ENCODE measurements at regions not wholly inside any gene's neighbourhood (a gene's known extent, or its start where the extent isn't known, plus 50 kb on each side); places are given as distances from the start of the nearest gene placed in this dataset.

- Mint-ChIP-seq H3K36me3 (no peaks in the 10 kb centered on the region), H3K4me1 (ENCODE audit: low read depth in 2 of 2) (no peaks in the 10 kb centered on the region), H3K9me3 (peaks cover 6% of the 10 kb centered on the region), H3K27ac (no peak overlapping the region), H3K4me3 (no peak overlapping the region), H3K27me3 (no peaks in the 10 kb centered on the region)
- DNase-seq (ENCODE audit: low spot score) = no peak
- ATAC-seq = no peak
Observed at GRCh38 chr5:114266374-114266773, 95.5 kb upstream of the KCNN2 start.

GRCh38 chr5:114296191-114296590, 65.7 kb upstream of the KCNN2 start:
- DNase-seq (ENCODE audit: low spot score) (no peak), ATAC-seq (no peak)
- Mint-ChIP-seq H3K4me3 (no peak overlapping the region), H3K27ac (no peak overlapping the region), H3K4me1 (ENCODE audit: low read depth in 2 of 2) (no peaks in the 10 kb centered on the region), H3K27me3 (no peaks in the 10 kb centered on the region), H3K36me3 (no peaks in the 10 kb centered on the region), H3K9me3 (peaks cover 3% of the 10 kb centered on the region)

- ATAC-seq = no peak
- no peak for DNase-seq (ENCODE audit: low spot score)
- Mint-ChIP-seq H3K27me3 (no peaks in the 10 kb centered on the region), H3K4me1 (ENCODE audit: low read depth in 2 of 2) (no peaks in the 10 kb centered on the region), H3K27ac (no peak overlapping the region), H3K4me3 (no peak overlapping the region), H3K36me3 (no peaks in the 10 kb centered on the region), H3K9me3 (peaks cover 3% of the 10 kb centered on the region)
Observed at GRCh38 chr5:114297915-114298314, 64.0 kb upstream of the KCNN2 start.

DNA sequence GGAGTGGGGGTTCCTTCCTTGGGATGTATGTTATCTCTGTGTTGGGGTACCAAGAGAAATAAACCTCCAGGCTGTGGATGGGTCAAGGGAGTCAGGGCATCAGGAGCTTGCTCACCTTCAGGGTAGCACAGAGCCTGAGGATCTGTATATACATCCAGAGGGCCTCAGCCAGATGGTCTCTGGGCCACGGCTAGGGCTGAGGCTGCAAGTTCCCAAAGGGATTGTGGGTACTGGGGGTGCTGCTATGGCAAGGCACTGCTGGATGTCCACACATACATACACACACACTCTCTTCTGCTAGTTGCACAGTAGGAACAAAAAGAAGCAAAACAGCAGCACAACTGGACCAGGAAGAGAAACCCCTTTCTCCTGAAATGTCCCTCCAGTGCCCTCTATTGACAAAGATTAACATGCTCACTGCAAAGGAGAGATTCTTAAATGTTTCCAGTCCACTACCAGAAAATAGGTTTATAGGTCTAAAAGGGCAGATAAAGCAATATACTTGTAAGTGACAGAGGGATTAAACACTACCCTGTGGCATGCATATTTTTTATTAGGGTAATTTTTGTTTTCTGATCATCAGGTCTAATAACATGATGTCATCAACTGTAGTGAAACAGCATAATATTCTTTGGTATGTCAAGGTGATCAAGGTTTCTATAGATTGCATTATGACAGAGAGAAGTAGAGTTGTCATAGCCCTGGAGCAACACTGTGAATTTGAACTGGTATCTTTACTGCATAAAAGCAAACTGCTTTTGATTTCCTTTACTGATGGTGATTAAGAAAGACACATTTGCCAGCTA, 56.3 kb upstream of the KCNN2 start:
- peak in 1 of 2 donors; percentile 15 for ATAC-seq
- no peak for DNase-seq (ENCODE audit: low spot score)
- no peaks in the 10 kb centered on the region for H3K36me3 Mint-ChIP-seq
- no peaks in the 10 kb centered on the region for H3K27me3 Mint-ChIP-seq
- H3K27ac Mint-ChIP-seq = no peak overlapping the region
- H3K4me3 Mint-ChIP-seq = no peak overlapping the region
- H3K4me1 Mint-ChIP-seq (ENCODE audit: low read depth in 2 of 2) = no peaks in the 10 kb centered on the region
- no peaks in the 10 kb centered on the region for H3K9me3 Mint-ChIP-seq

GRCh38 chr5:114308017-114308416, 53.9 kb upstream of the KCNN2 start:
- H3K9me3 Mint-ChIP-seq = no peaks in the 10 kb centered on the region
- no peak overlapping the region for H3K4me3 Mint-ChIP-seq
- H3K36me3 Mint-ChIP-seq = no peaks in the 10 kb centered on the region
- ATAC-seq (no peak), DNase-seq (ENCODE audit: low spot score) (no peak)
- H3K4me1 Mint-ChIP-seq (ENCODE audit: low read depth in 2 of 2) = no peaks in the 10 kb centered on the region
- H3K27ac Mint-ChIP-seq = no peak overlapping the region
- no peaks in the 10 kb centered on the region for H3K27me3 Mint-ChIP-seq

- no peaks in the 10 kb centered on the region for H3K36me3 Mint-ChIP-seq
- ATAC-seq = no peak
Observed at GRCh38 chr5:114308508-114308907, 53.4 kb upstream of the KCNN2 start.

DNA sequence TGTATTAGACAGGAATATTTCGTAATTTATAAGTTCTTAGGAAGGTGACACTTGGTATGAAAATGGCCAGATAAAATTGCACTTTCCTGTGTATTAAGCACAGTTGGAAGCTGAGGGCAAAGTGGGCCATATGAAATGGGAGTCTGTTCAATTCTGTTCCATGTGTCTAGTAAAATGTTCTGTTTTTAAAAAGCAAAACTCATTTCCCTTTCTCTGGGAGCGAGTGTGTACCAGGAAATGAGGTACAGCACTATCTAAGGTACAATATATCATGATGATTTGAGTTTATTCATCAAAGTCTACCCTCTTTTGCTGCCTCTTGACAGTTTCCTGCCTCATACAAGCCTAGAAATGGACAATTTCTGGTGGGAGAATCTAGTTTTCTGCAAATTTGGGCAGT, 51.2 kb upstream of the KCNN2 start:
- H3K4me3 Mint-ChIP-seq = no peak overlapping the region
- no peak for DNase-seq (ENCODE audit: low spot score)
- no peak for ATAC-seq
- no peaks in the 10 kb centered on the region for H3K4me1 Mint-ChIP-seq (ENCODE audit: low read depth in 2 of 2)
- no peaks in the 10 kb centered on the region for H3K36me3 Mint-ChIP-seq
- no peak overlapping the region for H3K27ac Mint-ChIP-seq
- no peaks in the 10 kb centered on the region for H3K27me3 Mint-ChIP-seq
- no peaks in the 10 kb centered on the region for H3K9me3 Mint-ChIP-seq

More at GRCh38 chr5:114308508-114308907, 53.4 kb upstream of the KCNN2 start:
- no peaks in the 10 kb centered on the region for H3K4me1 Mint-ChIP-seq (ENCODE audit: low read depth in 2 of 2)
- H3K27me3 Mint-ChIP-seq = no peaks in the 10 kb centered on the region
- no peak overlapping the region for H3K27ac Mint-ChIP-seq
- no peak for DNase-seq (ENCODE audit: low spot score)
- H3K9me3 Mint-ChIP-seq = no peaks in the 10 kb centered on the region
- H3K4me3 Mint-ChIP-seq = no peak overlapping the region

DNA sequence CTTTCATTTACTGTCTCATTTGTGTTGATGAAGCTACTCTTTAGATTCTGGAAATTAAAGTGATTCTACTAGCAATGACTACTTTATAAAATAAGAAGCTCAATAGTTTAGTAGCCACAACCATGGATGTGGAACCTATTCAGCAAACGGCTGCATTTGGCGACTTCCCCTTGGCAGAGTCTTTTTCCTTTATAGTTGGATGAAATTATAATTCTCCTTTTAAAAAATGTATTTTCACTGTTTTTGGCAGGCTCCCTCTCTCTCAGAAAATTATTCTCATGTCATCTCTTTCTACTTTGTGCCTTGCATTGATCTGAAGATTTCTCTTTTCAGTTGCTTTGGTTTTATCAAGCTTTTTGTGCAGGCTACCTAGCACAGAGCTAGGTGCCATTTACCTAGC, 50.6 kb upstream of the KCNN2 start:
- no peak overlapping the region for H3K4me3 Mint-ChIP-seq
- H3K27ac Mint-ChIP-seq = no peak overlapping the region

GRCh38 chr5:114311968-114312367, 49.9 kb upstream of the KCNN2 start:
- H3K36me3 Mint-ChIP-seq = no peaks in the 10 kb centered on the region
- H3K4me3 Mint-ChIP-seq = no peak overlapping the region
- no peaks in the 10 kb centered on the region for H3K4me1 Mint-ChIP-seq (ENCODE audit: low read depth in 2 of 2)
- DNase-seq (ENCODE audit: low spot score) (no peak), ATAC-seq (no peak)
- no peaks in the 10 kb centered on the region for H3K9me3 Mint-ChIP-seq
- H3K27me3 Mint-ChIP-seq = no peaks in the 10 kb centered on the region
- H3K27ac Mint-ChIP-seq = no peak overlapping the region

More for the DNA sequence above, 50.6 kb upstream of the KCNN2 start:
- Mint-ChIP-seq H3K36me3 (no peaks in the 10 kb centered on the region), H3K9me3 (no peaks in the 10 kb centered on the region), H3K27me3 (no peaks in the 10 kb centered on the region), H3K4me1 (ENCODE audit: low read depth in 2 of 2) (no peaks in the 10 kb centered on the region)
- DNase-seq (ENCODE audit: low spot score) (no peak), ATAC-seq (no peak)

Data from natural killer cell treated with Interleukin-12 subunit alpha and Interleukin-12 subunit beta and Interleukin-15 and Interleukin-18, amount 100 ng/mL, for 72 hours (primary cell).